ENCODE measurements at regions not wholly inside any gene's neighbourhood (a gene's known extent, or its start where the extent isn't known, plus 50 kb on each side); places are given as distances from the start of the nearest gene placed in this dataset.

DNA sequence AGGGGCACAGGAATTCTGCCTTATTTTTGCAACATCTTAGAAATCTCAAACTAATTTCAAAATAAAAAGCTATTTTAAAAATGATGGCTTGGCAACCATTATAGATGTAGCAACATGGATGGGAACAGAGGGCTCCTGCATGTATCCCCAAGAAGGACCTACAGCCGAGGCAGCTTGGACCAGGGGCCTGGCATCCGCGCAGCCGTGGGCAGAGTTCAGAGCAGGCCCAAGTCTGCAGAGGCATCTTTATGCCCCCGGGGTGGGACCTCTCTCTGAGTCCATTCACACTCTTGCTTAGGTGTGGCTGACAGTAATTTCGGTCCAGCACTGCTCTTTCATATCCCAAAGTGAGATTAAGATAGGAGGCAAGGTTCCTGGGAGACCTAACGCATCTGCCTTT is 425.8 kb upstream of the MYT1L start:
- TF ChIP-seq, protein P1, sequence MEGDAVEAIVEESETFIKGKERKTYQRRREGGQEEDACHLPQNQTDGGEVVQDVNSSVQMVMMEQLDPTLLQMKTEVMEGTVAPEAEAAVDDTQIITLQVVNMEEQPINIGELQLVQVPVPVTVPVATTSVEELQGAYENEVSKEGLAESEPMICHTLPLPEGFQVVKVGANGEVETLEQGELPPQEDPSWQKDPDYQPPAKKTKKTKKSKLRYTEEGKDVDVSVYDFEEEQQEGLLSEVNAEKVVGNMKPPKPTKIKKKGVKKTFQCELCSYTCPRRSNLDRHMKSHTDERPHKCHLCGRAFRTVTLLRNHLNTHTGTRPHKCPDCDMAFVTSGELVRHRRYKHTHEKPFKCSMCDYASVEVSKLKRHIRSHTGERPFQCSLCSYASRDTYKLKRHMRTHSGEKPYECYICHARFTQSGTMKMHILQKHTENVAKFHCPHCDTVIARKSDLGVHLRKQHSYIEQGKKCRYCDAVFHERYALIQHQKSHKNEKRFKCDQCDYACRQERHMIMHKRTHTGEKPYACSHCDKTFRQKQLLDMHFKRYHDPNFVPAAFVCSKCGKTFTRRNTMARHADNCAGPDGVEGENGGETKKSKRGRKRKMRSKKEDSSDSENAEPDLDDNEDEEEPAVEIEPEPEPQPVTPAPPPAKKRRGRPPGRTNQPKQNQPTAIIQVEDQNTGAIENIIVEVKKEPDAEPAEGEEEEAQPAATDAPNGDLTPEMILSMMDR (IDR thresholded peaks at IDR 0.05): no peak
- no peak for TF ChIP-seq POLR2A (IDR thresholded peaks at IDR 0.05)

Data from right lobe of liver (tissue), 4 donors.